ENCODE measurements at regions not wholly inside any gene's neighbourhood (a gene's known extent, or its start where the extent isn't known, plus 50 kb on each side); places are given as distances from the start of the nearest gene placed in this dataset.

DNA sequence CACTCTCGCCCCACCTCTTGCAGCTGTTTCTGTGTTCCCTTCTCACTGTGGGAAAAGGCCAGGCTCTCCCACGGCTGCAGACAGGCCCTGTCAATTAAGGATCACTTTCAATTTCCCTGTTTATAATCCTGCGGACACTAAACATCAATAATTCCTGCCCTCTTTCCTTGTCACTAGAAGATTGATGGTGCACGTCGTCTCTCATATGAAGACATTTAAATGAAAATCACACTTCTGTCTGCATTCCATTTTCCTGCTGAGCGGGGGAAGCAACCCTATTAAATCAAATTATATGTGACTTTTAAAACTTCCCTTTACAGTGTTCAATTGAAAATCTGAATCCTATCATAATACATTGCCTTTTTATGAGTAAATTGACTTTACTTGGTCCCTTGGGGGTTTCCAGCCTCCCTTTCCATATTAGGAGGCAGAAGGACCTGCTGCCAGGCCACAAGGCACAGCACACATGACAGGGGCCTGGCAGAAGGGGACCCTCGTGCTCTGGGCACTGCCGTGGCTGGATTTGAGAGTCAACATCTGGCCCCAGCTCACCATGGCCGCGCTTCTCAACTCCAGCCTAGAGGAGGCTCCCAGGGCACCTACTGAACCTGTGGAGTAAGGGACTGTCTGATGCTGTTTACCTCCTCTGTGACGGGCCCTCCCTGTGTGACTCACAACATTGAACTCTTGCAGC, 311.0 kb upstream of the IRX4 start:
- no peak overlapping the region for H3K4me3 ChIP-seq (replicated peaks; ENCODE audit: low read depth, low read length)
- DNase-seq (ENCODE audit: extremely low read depth, low read depth): no peak
- TF ChIP-seq, protein P1, sequence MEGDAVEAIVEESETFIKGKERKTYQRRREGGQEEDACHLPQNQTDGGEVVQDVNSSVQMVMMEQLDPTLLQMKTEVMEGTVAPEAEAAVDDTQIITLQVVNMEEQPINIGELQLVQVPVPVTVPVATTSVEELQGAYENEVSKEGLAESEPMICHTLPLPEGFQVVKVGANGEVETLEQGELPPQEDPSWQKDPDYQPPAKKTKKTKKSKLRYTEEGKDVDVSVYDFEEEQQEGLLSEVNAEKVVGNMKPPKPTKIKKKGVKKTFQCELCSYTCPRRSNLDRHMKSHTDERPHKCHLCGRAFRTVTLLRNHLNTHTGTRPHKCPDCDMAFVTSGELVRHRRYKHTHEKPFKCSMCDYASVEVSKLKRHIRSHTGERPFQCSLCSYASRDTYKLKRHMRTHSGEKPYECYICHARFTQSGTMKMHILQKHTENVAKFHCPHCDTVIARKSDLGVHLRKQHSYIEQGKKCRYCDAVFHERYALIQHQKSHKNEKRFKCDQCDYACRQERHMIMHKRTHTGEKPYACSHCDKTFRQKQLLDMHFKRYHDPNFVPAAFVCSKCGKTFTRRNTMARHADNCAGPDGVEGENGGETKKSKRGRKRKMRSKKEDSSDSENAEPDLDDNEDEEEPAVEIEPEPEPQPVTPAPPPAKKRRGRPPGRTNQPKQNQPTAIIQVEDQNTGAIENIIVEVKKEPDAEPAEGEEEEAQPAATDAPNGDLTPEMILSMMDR (IDR thresholded peaks at IDR 0.05; ENCODE audit: low read depth, low read length, missing control alignments): no peak

DNA sequence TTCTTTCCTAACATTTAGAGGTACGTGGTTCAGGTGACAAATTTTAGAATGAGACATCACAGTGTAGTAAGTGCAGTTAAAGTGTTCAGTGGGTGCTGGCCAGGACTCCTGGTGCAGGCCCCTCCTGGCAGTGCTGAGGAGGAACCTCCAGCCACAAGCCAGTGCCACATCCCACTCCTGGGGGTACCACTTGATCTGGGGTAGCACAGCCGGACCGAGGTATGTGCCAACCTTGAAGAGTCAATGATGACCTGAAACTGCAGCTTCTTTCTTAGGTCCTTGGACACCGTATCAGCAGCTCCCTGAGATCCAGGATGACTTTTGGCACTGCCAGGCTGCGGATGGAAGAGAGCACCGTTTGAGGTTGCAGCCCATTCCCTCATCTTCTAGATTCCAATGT, 310.4 kb upstream of the IRX4 start:
- TF ChIP-seq, protein P1 (IDR thresholded peaks at IDR 0.05; ENCODE audit: low read depth, low read length, missing control alignments): no peak
- no peak overlapping the region for H3K4me3 ChIP-seq (replicated peaks; ENCODE audit: low read depth, low read length)
- DNase-seq (ENCODE audit: extremely low read depth, low read depth): no peak

DNA sequence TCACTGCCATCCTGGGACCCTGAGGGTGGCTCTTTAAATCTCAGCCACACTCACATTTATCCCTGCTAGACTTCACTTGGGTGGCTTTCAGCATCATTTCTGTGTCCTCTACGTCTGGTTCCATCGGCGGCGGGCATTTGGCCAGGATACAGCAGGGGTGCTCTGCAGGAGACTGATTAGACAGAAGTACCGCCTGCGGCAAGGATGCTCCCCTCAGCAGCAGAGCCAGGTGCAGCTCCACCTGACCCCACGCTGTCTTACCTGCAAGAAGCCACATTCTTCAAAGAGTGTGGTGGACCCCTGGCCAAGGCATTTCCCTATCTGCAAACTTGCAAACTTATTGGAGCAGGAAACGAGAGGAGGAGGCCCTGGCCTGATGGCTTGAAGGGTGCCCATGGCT, 309.8 kb upstream of the IRX4 start:
- H3K4me3 ChIP-seq (replicated peaks; ENCODE audit: low read depth, low read length): no peak overlapping the region
- no peak for DNase-seq (ENCODE audit: extremely low read depth, low read depth)
- TF ChIP-seq, protein P1 (IDR thresholded peaks at IDR 0.05; ENCODE audit: low read depth, low read length, missing control alignments): no peak

DNA sequence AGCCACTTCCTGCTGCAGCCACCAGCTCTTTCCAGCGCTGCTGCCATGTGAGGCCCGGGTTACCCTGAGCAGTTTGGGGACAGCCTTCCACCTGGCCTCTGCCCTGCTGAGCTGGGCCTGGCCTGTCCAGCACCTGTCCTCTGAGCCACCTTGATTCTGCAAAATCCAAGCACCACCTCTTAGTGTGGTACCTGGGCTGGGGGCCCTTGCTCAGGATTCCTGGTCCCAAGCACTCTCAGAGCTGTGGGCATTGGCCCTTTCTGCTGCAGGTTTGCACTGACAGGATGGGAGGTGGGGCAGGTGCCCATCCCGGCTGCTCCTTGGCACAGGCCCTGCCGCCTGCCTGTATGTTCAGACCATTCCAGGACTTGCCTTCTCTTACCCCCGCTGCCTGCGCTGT, 309.2 kb upstream of the IRX4 start:
- TF ChIP-seq, protein P1 (IDR thresholded peaks at IDR 0.05; ENCODE audit: low read depth, low read length, missing control alignments): no peak
- no peak for DNase-seq (ENCODE audit: extremely low read depth, low read depth)
- H3K4me3 ChIP-seq (replicated peaks; ENCODE audit: low read depth, low read length): no peak overlapping the region

DNA sequence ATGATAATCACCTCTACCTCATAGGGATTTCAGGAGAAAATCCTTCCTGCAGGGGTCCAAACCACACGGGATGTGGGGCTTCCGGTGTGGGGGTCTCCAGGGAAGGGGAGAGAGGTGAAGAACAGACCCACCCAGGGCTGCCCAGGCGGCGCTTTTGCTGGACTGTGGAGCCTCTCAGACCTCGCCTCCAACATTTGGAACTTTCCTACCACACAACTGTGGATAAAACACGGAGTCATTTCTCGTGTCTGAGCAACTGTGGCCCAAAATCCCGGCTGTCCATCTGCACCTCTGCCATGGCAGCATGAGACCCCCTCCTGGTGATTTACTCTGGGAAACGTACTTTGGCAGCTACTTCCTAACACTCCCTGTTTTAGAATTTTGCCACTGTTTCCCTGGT, 307.8 kb upstream of the IRX4 start:
- TF ChIP-seq, protein P1 (IDR thresholded peaks at IDR 0.05; ENCODE audit: low read depth, low read length, missing control alignments): no peak
- no peak for DNase-seq (ENCODE audit: extremely low read depth, low read depth)
- no peak overlapping the region for H3K4me3 ChIP-seq (replicated peaks; ENCODE audit: low read depth, low read length)

DNA sequence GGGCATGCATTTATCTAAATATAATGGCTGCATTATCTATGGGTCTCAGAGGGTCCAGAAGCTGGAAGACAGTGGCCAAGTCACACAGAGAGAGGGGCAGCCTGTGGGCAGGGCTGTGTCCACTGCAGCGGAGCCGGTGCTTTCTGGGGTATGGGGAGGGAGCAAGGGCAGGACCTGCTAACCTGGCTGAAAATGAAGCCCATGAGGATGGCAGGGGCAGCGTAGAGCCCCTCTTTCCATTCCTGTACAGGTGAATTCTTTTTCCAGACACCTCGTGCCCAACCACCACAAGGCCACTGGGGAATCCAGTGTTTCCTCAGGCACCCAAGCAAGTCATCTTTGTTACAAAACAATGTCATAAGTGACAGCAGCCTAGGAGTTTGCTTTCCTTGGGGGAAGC, 305.9 kb upstream of the IRX4 start:
- no peak overlapping the region for H3K4me3 ChIP-seq (replicated peaks; ENCODE audit: low read depth, low read length)
- no peak for DNase-seq (ENCODE audit: extremely low read depth, low read depth)
- TF ChIP-seq, protein P1 (IDR thresholded peaks at IDR 0.05; ENCODE audit: low read depth, low read length, missing control alignments): no peak

DNA sequence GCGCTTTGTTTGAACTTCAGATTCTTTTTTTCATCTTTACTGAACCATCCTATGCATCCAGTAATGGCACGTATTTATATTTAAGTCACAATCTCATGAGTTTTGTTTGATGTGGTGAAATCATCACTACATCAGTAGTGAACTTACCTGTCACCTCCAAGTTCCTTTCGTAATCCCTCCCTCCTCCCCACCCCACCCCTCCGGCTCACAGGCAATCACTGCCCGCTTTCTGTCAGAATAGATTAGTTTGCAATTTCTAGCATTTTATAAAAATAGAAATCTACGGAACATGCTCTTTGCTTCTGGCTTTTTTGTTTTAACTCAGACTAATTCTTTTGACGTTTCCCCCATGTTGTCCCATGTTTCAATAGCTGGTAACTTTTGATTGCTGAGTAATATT, 305.4 kb upstream of the IRX4 start:
- DNase-seq (ENCODE audit: extremely low read depth, low read depth): no peak
- TF ChIP-seq, protein P1 (IDR thresholded peaks at IDR 0.05; ENCODE audit: low read depth, low read length, missing control alignments): no peak
- no peak overlapping the region for H3K4me3 ChIP-seq (replicated peaks; ENCODE audit: low read depth, low read length)
